ENCODE measurements at regions not wholly inside any gene's neighbourhood (a gene's known extent, or its start where the extent isn't known, plus 50 kb on each side); places are given as distances from the start of the nearest gene placed in this dataset.

DNA sequence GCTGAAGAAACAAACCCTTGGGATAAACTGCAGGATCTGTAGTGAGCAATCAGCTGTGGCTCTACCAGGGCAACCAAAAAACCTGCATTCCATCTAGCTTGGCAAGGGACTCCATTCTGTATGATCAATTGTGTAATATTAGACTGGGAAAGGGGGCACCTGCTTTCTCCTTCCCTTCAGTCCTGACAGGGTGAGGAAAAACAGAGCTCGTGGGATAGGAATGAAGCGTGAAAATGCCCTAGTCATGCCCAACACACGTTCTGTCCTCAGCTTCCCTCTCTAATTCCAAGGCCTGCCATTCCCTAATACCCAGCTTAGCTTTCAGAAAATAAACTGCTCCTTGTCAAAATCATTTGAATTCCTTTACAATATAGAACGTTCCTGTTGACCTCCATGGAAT lies 442.3 kb downstream of the PLPP3 start:
- TF ChIP-seq, protein P1, sequence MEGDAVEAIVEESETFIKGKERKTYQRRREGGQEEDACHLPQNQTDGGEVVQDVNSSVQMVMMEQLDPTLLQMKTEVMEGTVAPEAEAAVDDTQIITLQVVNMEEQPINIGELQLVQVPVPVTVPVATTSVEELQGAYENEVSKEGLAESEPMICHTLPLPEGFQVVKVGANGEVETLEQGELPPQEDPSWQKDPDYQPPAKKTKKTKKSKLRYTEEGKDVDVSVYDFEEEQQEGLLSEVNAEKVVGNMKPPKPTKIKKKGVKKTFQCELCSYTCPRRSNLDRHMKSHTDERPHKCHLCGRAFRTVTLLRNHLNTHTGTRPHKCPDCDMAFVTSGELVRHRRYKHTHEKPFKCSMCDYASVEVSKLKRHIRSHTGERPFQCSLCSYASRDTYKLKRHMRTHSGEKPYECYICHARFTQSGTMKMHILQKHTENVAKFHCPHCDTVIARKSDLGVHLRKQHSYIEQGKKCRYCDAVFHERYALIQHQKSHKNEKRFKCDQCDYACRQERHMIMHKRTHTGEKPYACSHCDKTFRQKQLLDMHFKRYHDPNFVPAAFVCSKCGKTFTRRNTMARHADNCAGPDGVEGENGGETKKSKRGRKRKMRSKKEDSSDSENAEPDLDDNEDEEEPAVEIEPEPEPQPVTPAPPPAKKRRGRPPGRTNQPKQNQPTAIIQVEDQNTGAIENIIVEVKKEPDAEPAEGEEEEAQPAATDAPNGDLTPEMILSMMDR (IDR thresholded peaks at IDR 0.05): no peak
- no peaks in the 10 kb centered on the region for H3K9me3 Mint-ChIP-seq
- no peak for DNase-seq
- H3K4me3 Mint-ChIP-seq: no peak overlapping the region
- H3K27me3 Mint-ChIP-seq (ENCODE audit: insufficient read depth): peaks cover 5% of the 10 kb centered on the region
- no peaks in the 10 kb centered on the region for H3K36me3 Mint-ChIP-seq (ENCODE audit: low read depth)
- peaks cover 6% of the 10 kb centered on the region; the same call in 1 of the 2 replicates for H3K4me1 Mint-ChIP-seq (ENCODE audit: low read depth)
- no peak overlapping the region for H3K27ac Mint-ChIP-seq

DNA sequence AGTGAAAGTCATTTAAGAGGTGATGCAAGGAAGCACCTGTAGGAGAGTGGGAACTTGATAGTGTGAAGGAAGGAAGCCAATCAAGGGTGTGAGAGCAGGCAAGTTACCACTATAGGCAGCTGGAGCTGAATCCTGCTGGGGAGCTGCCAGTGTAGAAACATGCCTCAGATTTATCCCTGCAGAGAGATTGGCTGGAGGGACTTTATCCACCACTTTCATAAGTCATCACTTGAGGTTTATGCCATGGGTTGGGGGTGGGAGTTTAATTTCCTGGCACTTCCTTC lies 443.6 kb downstream of the PLPP3 start:
- Mint-ChIP-seq H3K4me1 (ENCODE audit: low read depth) (peaks cover 6% of the 10 kb centered on the region; the same call in 1 of the 2 replicates), H3K27ac (no peak overlapping the region), H3K36me3 (ENCODE audit: low read depth) (no peaks in the 10 kb centered on the region), H3K9me3 (0 out of 2 replicates have a peak, but pooled peaks cover 4% of the 10 kb centered on the region), H3K4me3 (no peak overlapping the region), H3K27me3 (ENCODE audit: insufficient read depth) (peaks cover 5% of the 10 kb centered on the region)
- TF ChIP-seq, protein P1 (IDR thresholded peaks at IDR 0.05): no peak
- no peak for DNase-seq

DNA sequence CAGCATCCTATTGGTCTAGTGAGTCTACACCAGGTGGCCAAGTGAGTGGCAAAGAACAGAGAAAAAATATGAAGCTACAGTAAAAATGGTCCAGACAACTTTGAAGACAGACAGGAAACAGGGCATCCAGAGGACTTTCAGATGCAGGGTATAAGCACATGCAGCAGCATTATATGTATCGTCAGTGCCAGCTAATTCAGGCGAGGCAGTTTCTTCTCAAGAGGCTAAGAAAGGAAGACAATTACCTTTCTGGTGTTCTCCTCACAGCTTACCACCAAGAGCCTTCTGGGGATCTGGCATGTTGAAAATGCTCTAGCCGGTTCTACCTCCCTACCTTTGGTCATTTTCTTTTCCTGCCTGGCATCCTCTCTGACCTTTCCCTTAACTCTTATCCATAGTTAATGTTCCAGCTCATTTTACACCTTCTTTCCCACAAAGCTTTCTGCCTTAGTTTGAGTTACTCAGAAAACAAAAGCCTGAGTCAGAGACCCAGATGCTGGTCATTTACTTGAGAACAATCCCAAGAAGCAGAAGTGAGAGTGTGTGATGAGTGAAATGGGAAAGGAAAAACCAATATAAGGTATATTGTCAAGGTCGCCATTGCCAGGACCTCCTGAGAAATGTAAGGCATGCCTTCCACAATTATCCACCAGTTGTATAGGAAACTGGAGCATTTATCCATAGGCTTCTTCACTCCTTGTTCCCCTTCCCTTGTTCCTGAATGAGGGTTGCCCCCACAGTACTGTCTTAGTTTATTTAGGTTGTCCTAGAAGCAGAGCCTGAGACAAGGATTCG lies 444.1 kb downstream of the PLPP3 start:
- H3K36me3 Mint-ChIP-seq (ENCODE audit: low read depth): no peaks in the 10 kb centered on the region
- TF ChIP-seq, protein P1 (IDR thresholded peaks at IDR 0.05): no peak
- H3K4me3 Mint-ChIP-seq: no peak overlapping the region
- no peak for DNase-seq
- H3K9me3 Mint-ChIP-seq: 0 out of 2 replicates have a peak, but pooled peaks cover 4% of the 10 kb centered on the region
- H3K27me3 Mint-ChIP-seq (ENCODE audit: insufficient read depth): peaks cover 5% of the 10 kb centered on the region
- H3K27ac Mint-ChIP-seq: no peak overlapping the region
- peaks cover 6% of the 10 kb centered on the region; the same call in 1 of the 2 replicates for H3K4me1 Mint-ChIP-seq (ENCODE audit: low read depth)

DNA sequence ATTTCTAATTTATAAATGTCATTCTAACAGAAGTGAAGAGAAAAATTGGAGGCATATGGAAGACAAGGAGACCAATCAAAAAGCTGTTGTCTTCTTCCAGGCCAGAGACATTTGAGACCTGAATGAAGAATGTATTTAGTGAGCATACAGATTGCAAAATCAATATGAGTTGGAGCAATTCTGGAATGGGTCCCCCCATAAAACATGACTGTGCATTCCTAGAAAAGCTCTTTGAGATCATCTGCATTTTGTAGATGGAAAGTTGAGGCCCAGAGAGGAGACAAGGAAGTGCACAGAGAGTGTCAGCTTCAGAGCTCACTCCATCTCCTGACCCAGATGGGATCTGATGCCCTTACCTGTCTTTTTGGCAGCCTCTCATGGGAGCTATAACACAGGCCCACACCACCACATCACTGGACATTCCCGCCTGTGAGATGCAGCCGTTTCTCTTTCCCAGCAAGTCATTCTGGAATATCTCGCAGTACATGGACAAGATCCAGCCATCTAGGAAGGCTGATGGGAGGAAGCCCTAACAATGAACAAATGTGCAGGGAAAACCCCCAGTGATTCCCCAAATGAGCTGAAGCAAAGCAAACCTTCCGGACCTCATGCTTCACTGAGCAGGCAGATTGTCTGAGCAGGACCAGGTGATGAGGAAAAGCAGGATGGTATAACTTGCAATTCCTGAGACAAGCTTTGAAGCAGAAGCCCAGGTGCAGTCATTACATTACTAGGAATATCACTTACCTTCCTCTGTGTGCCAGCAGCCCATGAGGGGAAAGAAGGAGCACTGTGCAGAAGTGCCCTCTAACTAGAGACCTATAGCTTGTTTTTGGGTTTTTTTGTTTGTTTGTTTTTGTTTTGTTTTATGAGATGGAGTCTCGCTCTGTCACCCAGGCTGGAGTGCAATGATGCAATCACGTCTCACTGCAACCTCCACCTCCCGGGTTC lies 445.6 kb downstream of the PLPP3 start:
- DNase-seq: no peak
- no peak overlapping the region for H3K27ac Mint-ChIP-seq
- no peaks in the 10 kb centered on the region for H3K36me3 Mint-ChIP-seq (ENCODE audit: low read depth)
- H3K4me1 Mint-ChIP-seq (ENCODE audit: low read depth): peaks cover 6% of the 10 kb centered on the region; the same call in 1 of the 2 replicates
- TF ChIP-seq, protein P1 (IDR thresholded peaks at IDR 0.05): no peak
- peaks cover 6% of the 10 kb centered on the region for H3K27me3 Mint-ChIP-seq (ENCODE audit: insufficient read depth)
- H3K4me3 Mint-ChIP-seq: no peak overlapping the region
- 0 out of 2 replicates have a peak, but pooled peaks cover 4% of the 10 kb centered on the region for H3K9me3 Mint-ChIP-seq

DNA sequence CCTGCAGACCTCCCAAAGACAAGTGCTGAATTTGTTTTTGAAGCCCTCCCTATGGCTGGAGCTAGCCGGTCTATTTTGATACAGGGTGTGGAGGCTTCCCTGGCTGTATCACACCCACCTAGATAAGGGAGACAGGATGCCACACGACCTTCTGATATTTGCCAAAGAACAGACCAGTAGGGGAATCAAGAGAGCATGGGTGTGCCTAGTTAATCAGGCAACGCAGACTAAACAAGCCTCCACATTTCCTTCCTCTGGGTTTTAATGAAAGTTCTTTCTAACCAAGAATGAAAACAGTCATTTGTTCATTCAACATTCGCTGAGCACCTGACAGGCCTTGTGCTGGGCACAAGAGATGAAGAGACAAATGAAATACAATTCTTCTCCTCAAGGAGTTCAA lies 446.8 kb downstream of the PLPP3 start:
- Mint-ChIP-seq H3K27me3 (ENCODE audit: insufficient read depth) (peaks cover 7% of the 10 kb centered on the region), H3K4me1 (ENCODE audit: low read depth) (no peaks in the 10 kb centered on the region), H3K4me3 (no peak overlapping the region), H3K9me3 (0 out of 2 replicates have a peak, but pooled peaks cover 4% of the 10 kb centered on the region), H3K36me3 (ENCODE audit: low read depth) (no peaks in the 10 kb centered on the region), H3K27ac (no peak overlapping the region)
- TF ChIP-seq, protein P1 (IDR thresholded peaks at IDR 0.05): no peak
- no peak for DNase-seq
